K562 (cell line): ENCODE measurements at regions not wholly inside any gene's neighbourhood (a gene's known extent, or its start where the extent isn't known, plus 50 kb on each side); places are given as distances from the start of the nearest gene placed in this dataset.

Experiments
- ATAC-seq: fragments of 200-7000 bp; cut with Tn5 transposase; 3 replicates; pipeline ENCODE4 v1.9.1; 2020; ENCODE audit warnings: moderate library complexity
- BruUV-seq: library from RNA; stranded (reverse); fragments of 400-500 nt; replicated peaks from 2 replicates; lab custom pipeline; 2021; lab: Mats Ljungman, UMichigan
- CTCF ChIA-PET: fragments of 300-600 bp; formaldehyde crosslinking; extraction: SDS; loops from one replicate; lab custom pipeline; 2021; ENCODE audit warnings: low intra/inter-chr PET ratio; lab: Yijun Ruan, JAX
- POLR2A ChIA-PET: fragments of 300-600, 350-650 bp; sonication (Branson Sonifier 250); formaldehyde crosslinking; extraction: SDS; loops from one replicate; lab custom pipeline; 2021; ENCODE audit warnings: antibody characterized with exemption, inconsistent platforms; lab: Yijun Ruan, JAX
- DNase-seq, 4 experiments: peaks; one replicate each; pipeline versions ENCODE4 v3.0.0 to v3.0.0-alpha.2; 2011 to 2018; ENCODE audit warnings: low spot score in 3 of 4, mixed read lengths in 3 of 4; ENCODE audit errors: extremely low read depth in 1 of 4
- FAIRE-seq: peaks from 2 replicates; lab custom pipeline; 2011; peaks lifted over from hg19 to GRCh38; lab: Jason Lieb, UNC
- H2AFZ ChIP-seq: 2 replicates; pipeline ENCODE4 v1.6.0; 2011; ENCODE audit warnings: low read depth, low read length, control low read depth, inconsistent platforms
- H3K27ac ChIP-seq: fragments of 200-600 bp; 3 replicates; pipeline ENCODE4 v1.8.0; 2011; ENCODE audit warnings: low read depth, mild to moderate bottlenecking, control low read depth, inconsistent platforms, low read length, moderate library complexity, mixed read lengths; ENCODE audit errors: extremely low read depth
- H3K27me3 ChIP-seq, 2 experiments: fragments of 300-600 bp in 1 of 2; 2 replicates in 1 of 2; 3 replicates in 1 of 2; pipeline versions ENCODE4 v1.6.0 to v1.8.0; 2011; ENCODE audit warnings: inconsistent platforms in 2 of 2, low read length in 2 of 2, mild to moderate bottlenecking in 1 of 2, mixed read lengths in 1 of 2, moderate library complexity in 1 of 2; ENCODE audit not compliant: control insufficient read depth in 2 of 2, insufficient read depth in 2 of 2
- H3K36me3 ChIP-seq: fragments of 300-600 bp; 3 replicates; pipeline ENCODE4 v1.8.0; 2011; ENCODE audit warnings: mild to moderate bottlenecking, low read length, inconsistent platforms; ENCODE audit not compliant: control insufficient read depth, insufficient read depth
- H3K4me1 ChIP-seq, 2 experiments: fragments of 200-600 bp in 1 of 2; replicated peaks in 1 of 2; 2 replicates in 1 of 2; 3 replicates in 1 of 2; pipeline versions ENCODE4 v1.5.1 to v1.8.0; 2011; ENCODE audit warnings: inconsistent platforms in 2 of 2, low read length in 2 of 2, mild to moderate bottlenecking in 1 of 2, mixed read lengths in 1 of 2, moderate library complexity in 1 of 2; ENCODE audit not compliant: control insufficient read depth in 2 of 2, insufficient read depth in 2 of 2
- H3K4me2 ChIP-seq: 2 replicates; pipeline ENCODE4 v1.6.1; 2011; ENCODE audit warnings: low read length, control low read depth, inconsistent platforms, mixed read lengths; ENCODE audit not compliant: insufficient read depth
- H3K4me3 ChIP-seq: fragments of 200-600 bp; sonication (generic), shearing (Covaris generic); 2 replicates; pipeline ENCODE4 v1.5.1; 2016; ENCODE audit warnings: control low read depth, inconsistent platforms
- H3K79me2 ChIP-seq: fragments of 200-600 bp; 3 replicates; pipeline ENCODE4 v1.8.0; 2011; ENCODE audit warnings: low read length, inconsistent platforms; ENCODE audit not compliant: control insufficient read depth, insufficient read depth
- H3K9ac ChIP-seq, 2 experiments: 2 replicates each; pipeline versions ENCODE4 v1.6.0 to v1.6.1; 2011; ENCODE audit warnings: low read depth in 2 of 2, low read length in 2 of 2, control low read depth in 1 of 2, inconsistent platforms in 1 of 2, mild to moderate bottlenecking in 1 of 2, mixed read lengths in 1 of 2; ENCODE audit not compliant: insufficient read depth in 1 of 2
- H3K9me1 ChIP-seq: one replicate; pipeline ENCODE4 v1.6.0; 2011; ENCODE audit warnings: inconsistent platforms, mild to moderate bottlenecking, low read length, moderate library complexity; ENCODE audit not compliant: control insufficient read depth, insufficient read depth
- H3K9me3 ChIP-seq: replicated peaks from 2 replicates; pipeline ENCODE4 v1.5.1; 2011; ENCODE audit warnings: low read depth, low read length, inconsistent platforms; ENCODE audit not compliant: control insufficient read depth, insufficient read depth
- H4K20me1 ChIP-seq: replicated peaks from 2 replicates; pipeline ENCODE4 v1.6.1; 2011; ENCODE audit warnings: low read length, inconsistent platforms, mixed read lengths; ENCODE audit not compliant: control insufficient read depth, insufficient read depth
- BHLHE40 ChIP-seq: IDR thresholded peaks from 2 replicates; pipeline ENCODE4 v1.6.1; 2011; ENCODE audit warnings: low read length, improper control_type of control experiment
- NR2F6 ChIP-seq: fragments of 450-650 bp; formaldehyde crosslinking; IDR thresholded peaks from 2 replicates; pipeline ENCODE4 v1.4.0; 2020; ENCODE audit warnings: mild to moderate bottlenecking
- POLR2AphosphoS2 ChIP-seq: IDR thresholded peaks from 2 replicates; pipeline ENCODE4 v1.6.1; 2012; ENCODE audit warnings: low read length, improper control_type of control experiment
- PURB ChIP-seq: sonication (generic); formaldehyde crosslinking; IDR thresholded peaks from 2 replicates; pipeline ENCODE4 v1.9.0; 2021; ENCODE audit warnings: low read depth, mild to moderate bottlenecking, missing genetic modification reagents
- TRIM25 ChIP-seq: fragments of 450-650 bp; IDR thresholded peaks from 2 replicates; pipeline ENCODE4 v1.7.0; 2016; ENCODE audit warnings: borderline replicate concordance
- USF1 ChIP-seq: sonication (generic); formaldehyde crosslinking; IDR thresholded peaks from 2 replicates; pipeline ENCODE4 v1.9.0; 2022; ENCODE audit warnings: mild to moderate bottlenecking, missing genetic modification reagents
- ZBTB12 ChIP-seq: fragments of 250-450 bp; sonication (Bioruptor Pico); IDR thresholded peaks from 2 replicates; pipeline ENCODE4 v1.4.0; 2020
- WGBS: fragments of 100-300 bp; shearing (Covaris generic); methylation state at CpG from one replicate; pipeline ENCODE4 v1.1.6; 2016; ENCODE audit warnings: low coverage, mixed read lengths; ENCODE audit not compliant: insufficient coverage; ENCODE audit errors: missing lambda C conversion rate; 5-methylcytosine and 5-hydroxymethylcytosine counted together
- in situ Hi-C: fragments of 300-500 bp; cut with MboI; formaldehyde crosslinking; loops from 4 replicates; pipeline ENCODE4 v1.15.0; 2018; ENCODE audit warnings: inconsistent platforms, mixed read lengths
- intact Hi-C: fragments of 100-400 bp; cut with micrococcal nuclease; formaldehyde crosslinking; loops from 2 replicates; pipeline ENCODE4 v1.14.2; 2022

GRCh38 chr11:45461514-45461913 is 175.4 kb upstream of the SYT13 start:
- Histone ChIP-seq H3K36me3 (no peaks in the 10 kb centered on the region), H3K9ac (no peak overlapping the region), H3K4me2 (no peak overlapping the region), H3K9me3 (no peaks in the 10 kb centered on the region), H3K27me3 (peaks cover 0 to 10% of the 10 kb centered on the region in 2 experiments; a peak in 1 of 5 replicates), H3K4me3 (no peak overlapping the region), H3K79me2 (no peaks in the 10 kb centered on the region), H3K27ac (no peak overlapping the region), H3K9me1 (no peaks in the 10 kb centered on the region), H3K4me1 (no peaks in the 10 kb centered on the region), H2AFZ (no peak overlapping the region), H4K20me1 (no peaks in the 10 kb centered on the region)
- BruUV-seq = no TSS peak
- CTCF ChIA-PET = no interaction called here
- 4% methylated on average over 2 of the region's 2 CpGs for WGBS
- ATAC-seq (no peak), DNase-seq (no peak), FAIRE-seq (no peak)
- intact Hi-C loops (no loop called here), in situ Hi-C loops (no loop called here)
- POLR2A ChIA-PET = no interaction called here
- TF ChIP-seq NR2F6 = no peak
- TF ChIP-seq ZBTB12 (CRISPR knock-in tag) = no peak
- no peak for TF ChIP-seq PURB (CRISPR knock-in tag)
- TF ChIP-seq BHLHE40 = no peak
- TF ChIP-seq POLR2AphosphoS2 = no peak

- in situ Hi-C loops = no loop called here
- CTCF ChIA-PET = no interaction called here
- H3K79me2 ChIP-seq = no peaks in the 10 kb centered on the region
- no peaks in the 10 kb centered on the region for H3K4me1 ChIP-seq
- DNase-seq (no peak), FAIRE-seq (no peak)
- H3K9ac ChIP-seq = no peak overlapping the region
- no peak overlapping the region for H2AFZ ChIP-seq
- TF ChIP-seq TRIM25 = no peak
- no peak for TF ChIP-seq USF1 (CRISPR knock-in tag)
- TF ChIP-seq, all 486 proteins: peak for 0
- POLR2A ChIA-PET = no interaction called here
- Histone ChIP-seq H3K9me3 (no peaks in the 10 kb centered on the region), H3K27me3 (peaks cover 0 to 10% of the 10 kb centered on the region in 2 experiments; a peak in 1 of 5 replicates), H4K20me1 (no peaks in the 10 kb centered on the region), H3K27ac (no peak overlapping the region), H3K9me1 (no peaks in the 10 kb centered on the region), H3K36me3 (no peaks in the 10 kb centered on the region), H3K4me3 (no peak overlapping the region), H3K4me2 (no peak overlapping the region)
- ATAC-seq = no peak
- WGBS = 0% methylated on average over 5 of the region's 5 CpGs
- no TSS peak for BruUV-seq
- intact Hi-C loops = loop anchor here (10.0 kb wide), 1 partner anchor 195 kb away; no protein-coding TSS in a partner anchor
Observed at GRCh38 chr11:45459491-45459890, 173.3 kb upstream of the SYT13 start.
